GM19238 (cell line): ENCODE measurements at regions not wholly inside any gene's neighbourhood (a gene's known extent, or its start where the extent isn't known, plus 50 kb on each side); places are given as distances from the start of the nearest gene placed in this dataset.
"Not testable (repeated sequence)": the region's sequence is repeated elsewhere in the genome, so short reads cannot be mapped to it uniquely, and the experiment has no call there.

Source experiments
- DNase-seq: peaks from one replicate; pipeline ENCODE4 v3.0.0; 2011; ENCODE audit warnings: low spot score; ENCODE audit not compliant: insufficient read length

GRCh38 chr9:107594908-107595530 is 105.5 kb upstream of the KLF4 start:
- DNase-seq, result no peak

GRCh38 chr9:107593224-107593870 is 103.8 kb upstream of the KLF4 start:
- no peak for DNase-seq

DNA sequence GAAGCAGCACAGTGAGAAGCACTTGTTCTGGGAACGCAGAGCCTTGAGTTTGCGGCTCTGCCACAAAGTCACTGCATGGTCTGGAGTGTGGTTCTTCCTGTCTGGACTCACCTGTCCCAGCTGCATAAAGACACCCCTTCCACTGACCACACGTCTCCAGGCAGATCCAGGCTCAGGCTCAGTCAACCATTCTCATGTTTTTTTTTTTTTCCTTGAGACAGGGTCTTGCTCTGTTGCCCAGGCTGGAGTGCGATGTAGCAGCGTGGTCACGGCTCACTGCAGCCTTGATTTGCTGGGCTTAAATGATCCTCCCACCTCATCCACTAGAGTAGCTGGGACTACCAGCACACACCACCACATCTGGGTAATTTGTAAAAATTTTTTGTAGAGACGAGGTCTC is 102.9 kb upstream of the KLF4 start:
- no peak for DNase-seq

GRCh38 chr9:107591781-107592180 is 102.2 kb upstream of the KLF4 start:
- no peak for DNase-seq

DNA sequence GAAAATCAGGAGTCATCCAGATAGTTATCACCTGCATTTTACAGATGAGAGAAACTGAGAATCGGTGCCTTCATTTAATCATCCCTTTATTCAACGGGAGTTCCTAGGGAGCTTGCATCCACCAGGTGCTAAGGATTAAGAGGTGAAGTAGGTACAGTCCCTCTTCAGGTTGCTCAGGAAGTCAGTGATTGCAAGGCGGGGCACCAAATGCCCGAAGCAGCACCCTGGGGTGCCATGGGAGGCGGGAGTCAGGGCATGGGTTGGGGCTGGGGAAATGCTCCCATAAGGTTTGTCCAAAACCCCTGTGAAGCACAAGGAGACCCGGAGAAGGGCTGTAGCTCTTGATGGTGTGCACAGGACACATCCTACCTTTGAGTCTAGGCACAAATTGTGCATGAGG is 98.8 kb upstream of the KLF4 start:
- DNase-seq, result no peak

DNA sequence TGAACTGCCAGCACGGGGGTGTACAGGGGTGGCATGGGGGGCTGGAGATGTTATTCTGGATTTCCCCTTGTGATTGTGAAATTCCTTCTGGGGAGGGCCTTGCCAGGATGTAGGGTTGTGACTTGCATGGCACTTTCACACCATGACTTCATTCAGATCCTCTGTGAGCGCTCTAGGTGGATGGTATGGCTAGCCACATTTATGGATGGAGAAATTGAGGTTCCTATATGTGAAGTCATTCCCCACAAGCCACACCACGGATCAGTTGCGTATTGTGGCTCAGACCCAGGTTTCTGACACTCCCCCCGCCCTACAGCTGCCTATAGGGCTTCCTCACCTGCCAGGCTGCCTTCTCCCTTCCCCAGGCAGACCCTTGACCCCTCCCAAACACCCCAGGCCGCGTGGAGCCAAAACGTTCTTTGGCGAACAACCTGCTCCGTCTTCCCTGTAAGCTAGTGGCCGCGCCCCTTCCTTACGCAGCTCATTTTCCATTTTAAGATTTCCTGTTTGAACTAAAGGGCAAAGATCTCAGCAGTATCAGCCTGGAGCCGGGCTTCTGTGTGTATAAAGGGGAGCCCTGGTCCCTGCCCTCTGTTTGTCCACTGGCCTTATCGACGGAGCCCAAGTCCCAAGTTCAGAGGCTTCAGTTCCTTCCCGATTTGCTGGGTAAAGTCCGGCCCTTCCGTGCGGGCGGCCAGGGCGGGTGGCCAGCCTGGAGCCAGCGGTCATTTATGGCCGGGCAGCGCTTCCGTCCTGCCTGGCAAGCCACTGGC is 97.8 kb upstream of the KLF4 start:
- DNase-seq, result no peak

GRCh38 chr9:107586493-107586892 is 96.9 kb upstream of the KLF4 start:
- DNase-seq, result no peak

GRCh38 chr9:107585465-107585864 is 95.9 kb upstream of the KLF4 start:
- no peak for DNase-seq

DNA sequence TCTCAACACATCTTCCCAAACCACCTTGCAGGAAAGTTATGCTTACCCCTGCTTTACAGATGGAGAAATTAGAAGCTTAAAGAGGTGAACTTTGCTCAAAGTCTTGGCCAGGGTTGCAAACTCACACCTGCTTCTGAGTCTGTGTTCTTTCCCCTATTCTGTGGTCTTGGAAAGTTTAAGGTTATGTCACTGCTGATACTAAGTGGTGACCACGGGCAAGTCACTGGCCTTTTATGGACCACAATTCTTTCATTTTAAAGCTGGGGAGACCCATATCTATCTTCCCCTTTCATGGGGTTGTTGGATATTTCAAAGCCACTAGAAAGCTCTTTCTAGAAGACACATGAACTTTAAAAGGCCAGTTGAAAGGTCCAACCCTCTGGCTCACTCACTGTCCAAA is 95.4 kb upstream of the KLF4 start:
- no peak for DNase-seq

GRCh38 chr9:107584186-107584585 is 94.6 kb upstream of the KLF4 start:
- DNase-seq, result no peak

DNA sequence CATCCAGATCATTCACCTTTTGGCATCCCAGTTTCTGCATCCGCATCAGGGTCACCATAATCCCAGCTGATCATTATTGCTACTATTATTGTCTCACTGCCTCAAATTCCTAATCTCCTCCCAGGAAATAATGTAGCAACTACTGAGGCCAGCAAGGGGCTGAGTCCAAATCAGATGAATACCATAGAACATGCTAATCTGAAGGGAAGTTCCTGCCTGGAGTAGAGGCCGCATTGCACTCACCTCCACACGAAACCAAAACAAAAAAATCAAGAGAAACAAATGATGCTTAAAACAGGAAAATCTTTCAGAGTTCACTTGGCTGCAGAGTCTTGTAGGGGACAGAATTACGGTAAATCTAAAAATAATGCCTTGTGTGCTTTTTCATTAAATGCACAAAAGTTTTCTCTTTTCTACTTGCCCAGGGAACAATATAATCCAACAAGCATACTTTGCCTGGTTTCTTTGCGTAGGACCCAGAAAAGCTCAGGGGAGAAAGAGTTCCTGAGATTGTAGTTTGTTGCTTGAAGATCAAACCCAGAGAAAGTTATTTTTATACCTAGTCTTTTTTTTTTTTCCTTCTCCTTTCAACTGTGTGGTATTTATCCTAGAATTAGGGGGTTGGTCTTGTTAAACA is 87.7 kb upstream of the KLF4 start:
- DNase-seq, result no peak

DNA sequence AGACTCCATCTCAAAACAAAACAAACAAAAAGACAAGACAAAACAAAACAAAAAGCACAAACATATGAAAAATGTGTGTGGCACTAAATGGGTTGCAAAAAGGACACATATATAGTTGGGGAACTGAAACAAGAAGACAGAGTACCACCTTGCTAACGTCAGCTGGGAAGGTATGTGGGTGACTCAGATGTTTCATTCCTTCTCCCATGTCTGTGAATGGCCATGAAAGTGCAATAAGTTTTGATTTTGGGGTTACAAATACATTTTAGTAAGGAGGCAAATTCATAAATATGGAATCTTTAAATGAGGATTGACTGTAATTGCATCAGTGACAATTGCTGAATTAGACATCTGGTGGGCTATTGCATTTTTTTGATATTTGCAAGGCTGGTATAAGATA is 81.6 kb upstream of the KLF4 start:
- no peak for DNase-seq

- no peak for DNase-seq
Measured at GRCh38 chr9:107569174-107569573, 79.6 kb upstream of the KLF4 start.

- not testable (repeated sequence) for DNase-seq
Measured at GRCh38 chr9:107568406-107568805, 78.8 kb upstream of the KLF4 start.

- no peak for DNase-seq
Measured at GRCh38 chr9:107567462-107567861, 77.9 kb upstream of the KLF4 start.

GRCh38 chr9:107566611-107567061 is 77.1 kb upstream of the KLF4 start:
- DNase-seq, result no peak

GRCh38 chr9:107562798-107563197 is 73.2 kb upstream of the KLF4 start:
- no peak for DNase-seq

DNA sequence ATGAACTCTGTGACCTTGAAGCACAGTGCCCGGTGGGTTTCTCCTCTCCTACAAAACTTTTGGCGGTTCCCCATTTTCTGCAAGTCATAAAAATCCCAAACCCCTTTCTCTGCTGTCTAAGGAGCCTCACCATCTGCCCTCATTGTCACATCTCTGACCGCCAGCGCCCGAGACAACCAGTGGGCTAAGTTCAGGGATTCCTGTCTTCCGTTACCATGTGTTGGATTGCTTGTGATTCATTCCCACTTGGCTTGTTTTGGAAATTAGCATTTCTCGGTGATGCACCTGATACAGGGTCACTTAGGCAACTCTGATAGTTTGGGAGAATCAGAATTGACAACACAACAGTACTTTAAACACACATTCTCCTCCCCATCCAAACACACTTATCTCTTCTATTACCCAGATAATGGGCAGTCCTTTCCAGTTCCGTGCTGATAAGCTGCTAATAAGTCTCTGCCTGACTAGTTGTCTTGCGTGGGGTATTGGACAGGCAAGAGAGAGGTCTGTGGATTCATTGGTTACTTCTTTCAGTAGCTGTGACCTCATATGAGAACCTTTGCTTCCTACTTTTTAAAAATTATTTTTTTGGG is 70.0 kb upstream of the KLF4 start:
- DNase-seq, result no peak

DNA sequence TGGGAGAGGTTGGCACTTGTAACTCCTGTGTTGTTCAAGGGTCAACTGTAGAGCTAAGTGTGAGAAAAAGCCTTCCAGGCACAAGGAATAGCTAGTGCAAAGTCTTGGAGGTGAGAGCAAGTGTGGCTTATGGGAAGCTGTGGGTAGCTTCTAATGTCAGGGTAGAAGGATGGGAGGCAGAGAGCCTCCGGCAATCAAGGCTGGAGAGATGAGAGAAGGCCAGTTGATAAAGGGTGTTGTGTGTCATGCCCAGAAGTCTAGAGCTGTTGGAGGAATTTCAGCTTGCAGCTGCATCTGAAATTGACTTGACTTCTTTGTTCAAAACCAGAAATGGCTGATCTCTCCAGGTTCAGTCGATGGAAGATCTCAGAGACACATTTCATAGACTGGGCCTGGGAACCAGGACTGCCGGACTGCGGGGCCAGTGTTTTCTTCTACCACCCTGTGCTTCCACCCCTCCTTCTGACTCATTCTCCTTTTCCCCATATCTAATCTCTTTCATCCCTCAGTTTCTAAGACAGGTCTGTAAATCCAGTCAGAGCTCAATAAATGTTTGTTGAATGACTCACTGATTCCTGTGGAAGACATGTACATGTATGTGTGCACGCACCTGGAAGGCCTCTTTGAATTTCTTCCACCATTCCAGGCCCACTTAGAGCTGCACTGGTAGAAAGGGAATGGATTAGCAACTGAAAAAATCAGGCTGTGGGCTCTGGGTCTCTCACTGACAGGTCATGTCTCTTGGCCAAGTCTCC is 67.8 kb upstream of the KLF4 start:
- no peak for DNase-seq

- no peak for DNase-seq
Measured at GRCh38 chr9:107554636-107555035, 65.1 kb upstream of the KLF4 start.
